ENCODE measurements at regions not wholly inside any gene's neighbourhood (a gene's known extent, or its start where the extent isn't known, plus 50 kb on each side); places are given as distances from the start of the nearest gene placed in this dataset.

- H3K4me3 ChIP-seq (ENCODE audit: low read length), result no peak overlapping the region
- WGBS (ENCODE audit: insufficient coverage, insufficient read length), result no CpG with 5 or more reads among the region's 3 CpGs
Observed at GRCh38 chr1:22287273-22287672, 144.4 kb upstream of the WNT4 start.

GRCh38 chr1:22287946-22288520 is 145.1 kb upstream of the WNT4 start:
- H3K27ac ChIP-seq (ENCODE audit: low read length), result no peak overlapping the region
- no peaks in the 10 kb centered on the region for H3K36me3 ChIP-seq (ENCODE audit: control insufficient read depth, insufficient read depth, low read length)
- DNase-seq (ENCODE audit: low read depth, low spot score), result no peak
- no peak overlapping the region for H3K4me3 ChIP-seq (ENCODE audit: low read length)
- no peaks in the 10 kb centered on the region for H3K27me3 ChIP-seq (ENCODE audit: control insufficient read depth, insufficient read depth, low read length)
- no CpG with 5 or more reads among the region's 15 CpGs for WGBS (ENCODE audit: insufficient coverage, insufficient read length)
- H3K4me1 ChIP-seq (ENCODE audit: control insufficient read depth, insufficient read depth, low read length), result no peaks in the 10 kb centered on the region
- no peaks in the 10 kb centered on the region for H3K9me3 ChIP-seq (ENCODE audit: control insufficient read depth, insufficient read depth, low read length)

More at GRCh38 chr1:22287273-22287672, 144.4 kb upstream of the WNT4 start:
- Histone ChIP-seq H3K27me3 (ENCODE audit: control insufficient read depth, insufficient read depth, low read length) (no peaks in the 10 kb centered on the region), H3K4me1 (ENCODE audit: control insufficient read depth, insufficient read depth, low read length) (no peaks in the 10 kb centered on the region), H3K27ac (ENCODE audit: low read length) (no peak overlapping the region), H3K36me3 (ENCODE audit: control insufficient read depth, insufficient read depth, low read length) (no peaks in the 10 kb centered on the region), H3K9me3 (ENCODE audit: control insufficient read depth, insufficient read depth, low read length) (no peaks in the 10 kb centered on the region)
- DNase-seq (ENCODE audit: low read depth, low spot score), result no peak

GRCh38 chr1:22288593-22289241 is 145.8 kb upstream of the WNT4 start:
- H3K4me1 ChIP-seq (ENCODE audit: control insufficient read depth, insufficient read depth, low read length), result no peaks in the 10 kb centered on the region
- no peak overlapping the region for H3K27ac ChIP-seq (ENCODE audit: low read length)
- no CpG with 5 or more reads among the region's 4 CpGs for WGBS (ENCODE audit: insufficient coverage, insufficient read length)
- no peak overlapping the region for H3K4me3 ChIP-seq (ENCODE audit: low read length)
- H3K36me3 ChIP-seq (ENCODE audit: control insufficient read depth, insufficient read depth, low read length), result no peaks in the 10 kb centered on the region
- no peak for DNase-seq (ENCODE audit: low read depth, low spot score)
- H3K27me3 ChIP-seq (ENCODE audit: control insufficient read depth, insufficient read depth, low read length), result no peaks in the 10 kb centered on the region
- H3K9me3 ChIP-seq (ENCODE audit: control insufficient read depth, insufficient read depth, low read length), result no peaks in the 10 kb centered on the region

- no peak overlapping the region for H3K4me3 ChIP-seq (ENCODE audit: low read length)
- no CpG with 5 or more reads among the region's 11 CpGs for WGBS (ENCODE audit: insufficient coverage, insufficient read length)
- no peaks in the 10 kb centered on the region for H3K36me3 ChIP-seq (ENCODE audit: control insufficient read depth, insufficient read depth, low read length)
- H3K27me3 ChIP-seq (ENCODE audit: control insufficient read depth, insufficient read depth, low read length), result no peaks in the 10 kb centered on the region
- no peak for DNase-seq (ENCODE audit: low read depth, low spot score)
- H3K4me1 ChIP-seq (ENCODE audit: control insufficient read depth, insufficient read depth, low read length), result no peaks in the 10 kb centered on the region
- no peaks in the 10 kb centered on the region for H3K9me3 ChIP-seq (ENCODE audit: control insufficient read depth, insufficient read depth, low read length)
- no peak overlapping the region for H3K27ac ChIP-seq (ENCODE audit: low read length)
Observed at GRCh38 chr1:22289307-22289995, 146.6 kb upstream of the WNT4 start.

GRCh38 chr1:22290157-22290556 is 147.3 kb upstream of the WNT4 start:
- no peak overlapping the region for H3K4me3 ChIP-seq (ENCODE audit: low read length)
- no CpG with 5 or more reads among the region's 8 CpGs for WGBS (ENCODE audit: insufficient coverage, insufficient read length)
- no peaks in the 10 kb centered on the region for H3K9me3 ChIP-seq (ENCODE audit: control insufficient read depth, insufficient read depth, low read length)
- H3K27me3 ChIP-seq (ENCODE audit: control insufficient read depth, insufficient read depth, low read length), result no peaks in the 10 kb centered on the region
- no peaks in the 10 kb centered on the region for H3K36me3 ChIP-seq (ENCODE audit: control insufficient read depth, insufficient read depth, low read length)
- no peaks in the 10 kb centered on the region for H3K4me1 ChIP-seq (ENCODE audit: control insufficient read depth, insufficient read depth, low read length)
- no peak for DNase-seq (ENCODE audit: low read depth, low spot score)
- no peak overlapping the region for H3K27ac ChIP-seq (ENCODE audit: low read length)

GRCh38 chr1:22290611-22291010 is 147.7 kb upstream of the WNT4 start:
- no CpG with 5 or more reads among the region's 9 CpGs for WGBS (ENCODE audit: insufficient coverage, insufficient read length)
- Histone ChIP-seq H3K27me3 (ENCODE audit: control insufficient read depth, insufficient read depth, low read length) (no peaks in the 10 kb centered on the region), H3K36me3 (ENCODE audit: control insufficient read depth, insufficient read depth, low read length) (no peaks in the 10 kb centered on the region), H3K27ac (ENCODE audit: low read length) (no peak overlapping the region), H3K9me3 (ENCODE audit: control insufficient read depth, insufficient read depth, low read length) (no peaks in the 10 kb centered on the region), H3K4me3 (ENCODE audit: low read length) (no peak overlapping the region), H3K4me1 (ENCODE audit: control insufficient read depth, insufficient read depth, low read length) (no peaks in the 10 kb centered on the region)
- DNase-seq (ENCODE audit: low read depth, low spot score), result no peak

- Histone ChIP-seq H3K9me3 (ENCODE audit: control insufficient read depth, insufficient read depth, low read length) (no peaks in the 10 kb centered on the region), H3K36me3 (ENCODE audit: control insufficient read depth, insufficient read depth, low read length) (no peaks in the 10 kb centered on the region), H3K27me3 (ENCODE audit: control insufficient read depth, insufficient read depth, low read length) (no peaks in the 10 kb centered on the region), H3K27ac (ENCODE audit: low read length) (no peak overlapping the region), H3K4me3 (ENCODE audit: low read length) (no peak overlapping the region), H3K4me1 (ENCODE audit: control insufficient read depth, insufficient read depth, low read length) (no peaks in the 10 kb centered on the region)
- WGBS (ENCODE audit: insufficient coverage, insufficient read length), result no CpG with 5 or more reads among the region's 6 CpGs
- DNase-seq (ENCODE audit: low read depth, low spot score), result no peak
Observed at GRCh38 chr1:22291057-22291456, 148.2 kb upstream of the WNT4 start.

GRCh38 chr1:22291494-22291893 is 148.6 kb upstream of the WNT4 start:
- Histone ChIP-seq H3K9me3 (ENCODE audit: control insufficient read depth, insufficient read depth, low read length) (no peaks in the 10 kb centered on the region), H3K27ac (ENCODE audit: low read length) (no peak overlapping the region), H3K4me1 (ENCODE audit: control insufficient read depth, insufficient read depth, low read length) (no peaks in the 10 kb centered on the region), H3K36me3 (ENCODE audit: control insufficient read depth, insufficient read depth, low read length) (no peaks in the 10 kb centered on the region), H3K27me3 (ENCODE audit: control insufficient read depth, insufficient read depth, low read length) (no peaks in the 10 kb centered on the region), H3K4me3 (ENCODE audit: low read length) (no peak overlapping the region)
- DNase-seq (ENCODE audit: low read depth, low spot score), result no peak

GRCh38 chr1:22292011-22292788 is 149.3 kb upstream of the WNT4 start:
- no peak overlapping the region for H3K27ac ChIP-seq (ENCODE audit: low read length)
- H3K27me3 ChIP-seq (ENCODE audit: control insufficient read depth, insufficient read depth, low read length), result no peaks in the 10 kb centered on the region
- H3K9me3 ChIP-seq (ENCODE audit: control insufficient read depth, insufficient read depth, low read length), result no peaks in the 10 kb centered on the region
- no CpG with 5 or more reads among the region's 16 CpGs for WGBS (ENCODE audit: insufficient coverage, insufficient read length)
- no peak for DNase-seq (ENCODE audit: low read depth, low spot score)
- peaks cover under 1% of the 10 kb centered on the region; the same call in 1 of the 2 replicates for H3K4me1 ChIP-seq (ENCODE audit: control insufficient read depth, insufficient read depth, low read length)
- no peak overlapping the region for H3K4me3 ChIP-seq (ENCODE audit: low read length)
- no peaks in the 10 kb centered on the region for H3K36me3 ChIP-seq (ENCODE audit: control insufficient read depth, insufficient read depth, low read length)

- DNase-seq (ENCODE audit: low read depth, low spot score), result no peak
Observed at GRCh38 chr1:22295396-22295795, 152.5 kb upstream of the WNT4 start.

More at GRCh38 chr1:22295396-22295795, 152.5 kb upstream of the WNT4 start:
- Histone ChIP-seq H3K4me3 (ENCODE audit: low read length) (no peak overlapping the region), H3K9me3 (ENCODE audit: control insufficient read depth, insufficient read depth, low read length) (no peaks in the 10 kb centered on the region), H3K27ac (ENCODE audit: low read length) (no peak overlapping the region), H3K27me3 (ENCODE audit: control insufficient read depth, insufficient read depth, low read length) (no peaks in the 10 kb centered on the region), H3K36me3 (ENCODE audit: control insufficient read depth, insufficient read depth, low read length) (no peaks in the 10 kb centered on the region), H3K4me1 (ENCODE audit: control insufficient read depth, insufficient read depth, low read length) (peaks cover 3% of the 10 kb centered on the region; the same call in 1 of the 2 replicates)
- WGBS (ENCODE audit: insufficient coverage, insufficient read length), result no CpG with 5 or more reads among the region's 2 CpGs
